Uterus (tissue), 3 donors: ENCODE measurements at regions not wholly inside any gene's neighbourhood (a gene's known extent, or its start where the extent isn't known, plus 50 kb on each side); places are given as distances from the start of the nearest gene placed in this dataset.

Experiments
- DNase-seq, 2 donors: peaks; one replicate each; pipeline ENCODE4 v3.0.0-alpha.2; 2019 to 2020
- H3K27ac ChIP-seq, 2 donors: fragments of 200-600 bp; sonication (generic); 1 replicate in 1 of 2; 2 replicates in 1 of 2; pipeline ENCODE4 v1.5.1; 2016 to 2018
- H3K27me3 ChIP-seq, 2 donors: fragments of 200-600 bp; sonication (generic); one replicate each; pipeline ENCODE4 v1.5.1; 2018 to 2019; ENCODE audit warnings: control low read depth in 1 of 2
- H3K36me3 ChIP-seq, 2 donors: fragments of 200-600 bp; sonication (generic); one replicate each; pipeline ENCODE4 v1.5.1; 2019; ENCODE audit warnings: control low read depth in 1 of 2
- H3K4me1 ChIP-seq, 2 donors: fragments of 200-600 bp; sonication (generic); one replicate each; pipeline ENCODE4 v1.5.1; 2018 to 2019; ENCODE audit warnings: control low read depth in 1 of 2
- H3K4me3 ChIP-seq, 2 donors: fragments of 200-600 bp; sonication (generic); 1 replicate in 1 of 2; 2 replicates in 1 of 2; pipeline ENCODE4 v1.5.1; 2018 to 2019; ENCODE audit warnings: mild to moderate bottlenecking in 1 of 2
- H3K9me3 ChIP-seq, 2 donors: fragments of 200-600 bp; sonication (generic); one replicate each; pipeline ENCODE4 v1.5.1; 2019; ENCODE audit warnings: control low read depth in 1 of 2
- CTCF ChIP-seq, 4 experiments: fragments of 200-600 bp in 2 of 4; fragments of 450-650 bp in 2 of 4; sonication (generic) in 2 of 4; IDR thresholded peaks; one replicate each; pipeline ENCODE4 v1.5.1; 2016 to 2019; ENCODE audit warnings: antibody characterized with exemption in 4 of 4, mild to moderate bottlenecking in 2 of 4, moderate library complexity in 1 of 4
- POLR2A ChIP-seq, 2 donors: fragments of 450-650 bp; IDR thresholded peaks; one replicate each; pipeline ENCODE4 v1.6.1; 2016; ENCODE audit warnings: antibody characterized with exemption in 2 of 2, mild to moderate bottlenecking in 1 of 2, moderate library complexity in 1 of 2
- intact Hi-C: fragments of 100-400 bp; cut with DNase I; formaldehyde crosslinking; loops from one replicate; pipeline ENCODE4 v1.15.1; 2023; ENCODE audit warnings: low total_unique reads
- donor health status: DM: yes; HTN: yes; CAD: no.

GRCh38 chr3:194991338-194991654 lies 279.7 kb downstream of the XXYLT1 start:
- no peak for DNase-seq
- H3K9me3 ChIP-seq, result no peaks in the 10 kb centered on the region
- no peaks in the 10 kb centered on the region for H3K36me3 ChIP-seq
- H3K27ac ChIP-seq, result no peak overlapping the region
- intact Hi-C loops, result no loop called here
- H3K4me1 ChIP-seq, result no peaks in the 10 kb centered on the region
- H3K4me3 ChIP-seq, result no peak overlapping the region
- no peaks in the 10 kb centered on the region for H3K27me3 ChIP-seq
- no peak for TF ChIP-seq CTCF (IDR thresholded peaks at IDR 0.05)
- no peak for TF ChIP-seq POLR2A (IDR thresholded peaks at IDR 0.05)

GRCh38 chr3:194993896-194994295 lies 277.1 kb downstream of the XXYLT1 start:
- DNase-seq, result no peak
- no peaks in the 10 kb centered on the region for H3K9me3 ChIP-seq
- H3K4me1 ChIP-seq, result no peaks in the 10 kb centered on the region
- intact Hi-C loops, result no loop called here
- H3K36me3 ChIP-seq, result no peaks in the 10 kb centered on the region
- no peak overlapping the region for H3K27ac ChIP-seq
- H3K4me3 ChIP-seq, result no peak overlapping the region
- no peaks in the 10 kb centered on the region for H3K27me3 ChIP-seq
- TF ChIP-seq CTCF (IDR thresholded peaks at IDR 0.05) (no peak), POLR2A (IDR thresholded peaks at IDR 0.05) (no peak)

GRCh38 chr3:194994551-194994981 lies 276.4 kb downstream of the XXYLT1 start:
- no peaks in the 10 kb centered on the region for H3K36me3 ChIP-seq
- H3K27me3 ChIP-seq, result no peaks in the 10 kb centered on the region
- no peak for DNase-seq
- no peaks in the 10 kb centered on the region for H3K9me3 ChIP-seq
- H3K4me3 ChIP-seq, result no peak overlapping the region
- H3K27ac ChIP-seq, result no peak overlapping the region
- TF ChIP-seq POLR2A (IDR thresholded peaks at IDR 0.05), result no peak
- TF ChIP-seq CTCF (IDR thresholded peaks at IDR 0.05), result no peak
- intact Hi-C loops, result no loop called here
- H3K4me1 ChIP-seq, result no peaks in the 10 kb centered on the region

- Histone ChIP-seq H3K36me3 (no peaks in the 10 kb centered on the region), H3K4me3 (no peak overlapping the region), H3K27me3 (no peaks in the 10 kb centered on the region), H3K9me3 (no peaks in the 10 kb centered on the region), H3K4me1 (no peaks in the 10 kb centered on the region), H3K27ac (no peak overlapping the region)
- no peak for TF ChIP-seq POLR2A (IDR thresholded peaks at IDR 0.05)
- no peak for TF ChIP-seq CTCF (IDR thresholded peaks at IDR 0.05)
- intact Hi-C loops, result no loop called here
- DNase-seq, result no peak
Observed at GRCh38 chr3:194995334-194995733, 275.6 kb downstream of the XXYLT1 start.

- Histone ChIP-seq H3K27me3 (no peaks in the 10 kb centered on the region), H3K4me3 (no peak overlapping the region), H3K36me3 (no peaks in the 10 kb centered on the region), H3K27ac (no peak overlapping the region), H3K9me3 (no peaks in the 10 kb centered on the region), H3K4me1 (no peaks in the 10 kb centered on the region)
- TF ChIP-seq POLR2A (IDR thresholded peaks at IDR 0.05) (no peak), CTCF (IDR thresholded peaks at IDR 0.05) (no peak)
- intact Hi-C loops, result no loop called here
- DNase-seq, result no peak
Observed at GRCh38 chr3:194995922-194996321, 275.0 kb downstream of the XXYLT1 start.
